Retinal pigment epithelial cell (primary cell): ENCODE measurements at regions not wholly inside any gene's neighbourhood (a gene's known extent, or its start where the extent isn't known, plus 50 kb on each side); places are given as distances from the start of the nearest gene placed in this dataset.

Source experiments
- DNase-seq: peaks from one replicate; pipeline ENCODE4 v3.0.0-alpha.2; 2010; ENCODE audit warnings: low read depth
- H3K4me3 ChIP-seq: 2 replicates; pipeline ENCODE4 v1.5.1; 2011; ENCODE audit warnings: mild to moderate bottlenecking, low read length, control low read depth, moderate library complexity
- TF ChIP-seq, protein P1 (sequence below): conservative IDR thresholded peaks from 2 replicates; pipeline ENCODE4 v1.5.1; 2011; ENCODE audit warnings: low read depth, low read length, control low read depth, inconsistent platforms

DNA sequence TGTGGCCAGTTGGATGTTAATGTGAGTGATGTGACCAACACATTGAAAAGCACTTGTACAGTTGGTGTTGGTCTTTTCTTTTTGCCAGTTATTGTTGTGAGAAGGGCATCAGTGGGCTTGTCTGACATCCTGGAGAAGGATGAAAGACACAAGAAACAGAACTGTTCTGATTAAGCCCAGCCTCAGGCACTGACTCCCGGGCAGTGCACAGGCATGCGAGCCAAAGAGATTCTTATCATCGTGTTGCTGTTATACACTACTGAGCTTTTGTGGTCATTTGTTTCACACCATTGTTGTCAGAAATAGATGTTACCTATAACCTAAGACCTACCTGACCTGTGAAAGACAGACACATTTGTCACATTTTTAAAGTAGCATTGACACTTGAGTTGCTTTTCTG lies 236.8 kb upstream of the CA10 start:
- TF ChIP-seq, protein P1, sequence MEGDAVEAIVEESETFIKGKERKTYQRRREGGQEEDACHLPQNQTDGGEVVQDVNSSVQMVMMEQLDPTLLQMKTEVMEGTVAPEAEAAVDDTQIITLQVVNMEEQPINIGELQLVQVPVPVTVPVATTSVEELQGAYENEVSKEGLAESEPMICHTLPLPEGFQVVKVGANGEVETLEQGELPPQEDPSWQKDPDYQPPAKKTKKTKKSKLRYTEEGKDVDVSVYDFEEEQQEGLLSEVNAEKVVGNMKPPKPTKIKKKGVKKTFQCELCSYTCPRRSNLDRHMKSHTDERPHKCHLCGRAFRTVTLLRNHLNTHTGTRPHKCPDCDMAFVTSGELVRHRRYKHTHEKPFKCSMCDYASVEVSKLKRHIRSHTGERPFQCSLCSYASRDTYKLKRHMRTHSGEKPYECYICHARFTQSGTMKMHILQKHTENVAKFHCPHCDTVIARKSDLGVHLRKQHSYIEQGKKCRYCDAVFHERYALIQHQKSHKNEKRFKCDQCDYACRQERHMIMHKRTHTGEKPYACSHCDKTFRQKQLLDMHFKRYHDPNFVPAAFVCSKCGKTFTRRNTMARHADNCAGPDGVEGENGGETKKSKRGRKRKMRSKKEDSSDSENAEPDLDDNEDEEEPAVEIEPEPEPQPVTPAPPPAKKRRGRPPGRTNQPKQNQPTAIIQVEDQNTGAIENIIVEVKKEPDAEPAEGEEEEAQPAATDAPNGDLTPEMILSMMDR, result no peak
- DNase-seq, result no peak
- no peak overlapping the region for H3K4me3 ChIP-seq

DNA sequence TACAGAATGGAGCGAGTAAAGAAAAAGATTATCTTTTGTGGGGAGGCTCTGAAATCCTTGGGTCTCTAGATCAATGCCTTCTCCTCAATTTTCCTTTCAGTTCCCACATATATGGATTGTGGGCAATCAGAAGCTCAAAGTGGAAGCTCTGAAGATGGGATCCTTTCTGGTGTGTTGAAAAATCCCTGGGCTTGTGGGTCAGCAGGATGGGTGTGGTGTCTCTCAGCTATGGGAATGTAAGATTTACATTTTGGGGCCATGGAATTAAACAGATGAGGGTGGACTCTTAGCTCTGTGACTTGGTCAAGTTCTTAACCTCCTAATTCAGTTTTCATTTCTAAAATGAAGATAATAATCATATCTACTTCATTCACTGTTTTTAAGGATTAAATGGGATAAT lies 231.9 kb upstream of the CA10 start:
- TF ChIP-seq, protein P1, result no peak
- DNase-seq, result no peak
- H3K4me3 ChIP-seq, result no peak overlapping the region

DNA sequence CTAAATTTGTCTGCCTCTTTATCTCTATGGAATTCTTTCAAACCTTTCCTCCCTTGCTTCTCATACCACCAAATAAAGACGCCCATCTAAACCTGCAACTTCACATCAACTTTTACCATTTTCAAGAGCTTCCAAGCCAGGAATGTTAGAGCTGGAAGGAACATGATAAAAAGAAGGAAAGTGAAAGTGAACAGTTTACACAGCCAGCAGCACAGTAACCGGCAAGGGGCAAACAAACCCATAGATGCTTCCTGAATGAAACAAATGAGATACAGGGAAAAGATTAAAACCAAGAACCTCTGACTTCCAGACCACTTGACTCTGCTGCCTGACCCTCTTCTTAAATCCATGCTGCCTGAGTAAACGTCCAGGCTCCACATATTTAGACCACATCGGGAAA lies 231.1 kb upstream of the CA10 start:
- TF ChIP-seq, protein P1, result no peak
- no peak overlapping the region for H3K4me3 ChIP-seq
- DNase-seq, result no peak

DNA sequence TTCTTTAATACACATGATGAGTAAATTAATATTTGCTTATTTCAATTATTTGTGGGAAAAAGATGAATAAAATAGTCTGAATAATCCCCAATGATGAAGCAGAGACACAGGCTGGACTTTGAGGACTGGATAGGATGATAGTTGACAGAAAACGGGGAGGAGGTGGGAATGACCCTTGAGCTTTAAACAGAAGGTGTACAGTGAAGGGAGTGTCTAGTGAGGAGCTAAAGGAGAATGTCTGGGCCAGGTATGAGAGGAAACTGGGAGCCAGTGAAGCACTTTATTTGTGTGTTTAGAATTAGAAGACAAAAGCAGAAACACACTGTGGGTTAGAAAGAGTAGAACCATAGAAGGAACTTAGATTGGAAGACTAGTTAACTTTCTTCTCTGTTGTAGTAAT lies 230.4 kb upstream of the CA10 start:
- H3K4me3 ChIP-seq, result no peak overlapping the region
- TF ChIP-seq, protein P1, result no peak
- DNase-seq, result no peak

DNA sequence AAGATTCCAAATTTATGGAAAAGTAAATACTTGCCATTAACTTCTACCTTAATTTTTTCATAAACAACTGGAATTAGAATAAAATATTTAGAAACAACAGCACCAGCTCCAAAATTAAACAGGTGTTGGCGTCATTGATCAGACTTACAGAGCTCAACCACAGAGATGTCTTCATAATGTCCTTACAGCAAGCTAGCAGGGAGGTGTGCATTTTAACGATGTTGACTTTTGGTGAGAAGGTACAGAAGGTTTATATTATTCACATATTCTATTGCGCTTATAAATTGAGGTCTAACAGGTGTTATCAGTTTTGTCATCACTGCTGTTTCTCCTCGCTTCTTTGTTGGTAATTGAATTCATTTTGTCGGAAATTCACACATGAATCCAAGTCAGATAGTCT lies 226.2 kb upstream of the CA10 start:
- H3K4me3 ChIP-seq, result no peak overlapping the region
- DNase-seq, result no peak
- TF ChIP-seq, protein P1, result no peak

DNA sequence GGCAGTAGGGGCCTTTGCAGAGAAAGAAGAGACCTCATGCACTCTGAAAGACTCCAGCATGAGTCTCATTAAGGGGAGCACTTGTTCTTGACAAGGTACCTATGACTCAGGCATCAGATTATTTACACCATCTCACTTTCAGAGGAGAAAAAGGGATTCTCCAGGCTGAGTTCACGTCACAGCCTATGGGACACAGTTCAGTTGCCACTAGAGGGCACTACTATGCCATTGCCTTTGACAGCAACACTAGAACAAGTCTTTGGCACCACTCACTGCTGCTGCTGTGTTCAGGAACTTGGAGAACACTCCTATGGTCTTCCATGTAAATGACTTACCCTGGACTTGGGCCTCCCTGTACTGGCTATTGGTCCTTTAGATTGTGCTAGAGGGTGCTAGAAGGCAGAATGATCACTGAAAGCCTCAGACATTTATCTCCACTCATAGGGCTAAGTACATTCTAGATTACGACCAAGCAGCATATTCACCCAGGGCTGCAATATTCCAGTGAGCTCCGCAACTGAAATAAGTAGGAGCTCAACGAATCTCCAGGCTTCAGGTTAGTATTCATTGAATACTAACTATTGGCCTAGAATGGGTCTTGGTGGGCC lies 225.1 kb upstream of the CA10 start:
- TF ChIP-seq, protein P1, result peak; percentile 11

DNA sequence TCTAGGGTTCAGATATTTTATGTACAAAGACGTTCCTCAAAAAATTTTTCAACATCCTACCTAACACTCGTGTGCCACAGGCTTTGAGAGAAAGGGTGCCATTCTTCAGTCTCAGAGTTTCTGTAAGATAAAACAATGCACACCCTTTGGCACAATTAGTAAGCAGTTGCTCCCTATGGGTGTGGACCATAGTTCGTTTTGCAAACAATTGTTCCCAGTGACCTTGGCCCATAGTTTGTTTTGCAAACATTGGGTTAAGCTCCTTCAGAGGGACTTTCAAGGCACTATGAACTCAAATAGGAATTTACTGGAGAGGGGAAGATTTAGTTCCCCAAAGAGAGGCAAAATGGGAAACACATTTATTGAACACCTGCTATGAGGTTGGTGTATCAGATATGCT lies 220.3 kb upstream of the CA10 start:
- DNase-seq, result no peak
- H3K4me3 ChIP-seq, result no peak overlapping the region
- TF ChIP-seq, protein P1, result no peak

More for the DNA sequence above, 225.1 kb upstream of the CA10 start:
- no peak for DNase-seq
- no peak overlapping the region for H3K4me3 ChIP-seq
